ENCODE measurements at regions not wholly inside any gene's neighbourhood (a gene's known extent, or its start where the extent isn't known, plus 50 kb on each side); places are given as distances from the start of the nearest gene placed in this dataset.

DNA sequence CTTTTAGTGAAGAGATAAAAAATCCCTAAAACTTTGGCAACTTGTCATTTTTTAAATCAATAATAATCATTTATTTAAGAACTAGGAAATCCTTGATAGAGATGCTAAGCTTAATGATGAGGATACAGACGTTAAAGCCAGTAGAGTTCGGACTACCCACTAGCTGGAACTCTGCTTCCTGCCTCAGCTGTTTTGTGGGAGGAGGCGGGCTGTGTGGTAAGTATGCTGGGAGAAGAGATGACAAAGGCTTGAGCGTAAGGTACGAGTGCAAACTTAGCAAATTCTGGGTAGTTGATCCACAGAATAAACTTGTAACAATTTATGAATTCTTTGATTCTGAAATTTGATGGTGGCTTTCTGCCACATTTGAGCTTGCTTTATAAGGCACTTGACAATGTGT, 111.2 kb upstream of the NANOGP8 start:
- DNase-seq (ENCODE audit: low read depth) = no peak
- TF ChIP-seq, protein P1, sequence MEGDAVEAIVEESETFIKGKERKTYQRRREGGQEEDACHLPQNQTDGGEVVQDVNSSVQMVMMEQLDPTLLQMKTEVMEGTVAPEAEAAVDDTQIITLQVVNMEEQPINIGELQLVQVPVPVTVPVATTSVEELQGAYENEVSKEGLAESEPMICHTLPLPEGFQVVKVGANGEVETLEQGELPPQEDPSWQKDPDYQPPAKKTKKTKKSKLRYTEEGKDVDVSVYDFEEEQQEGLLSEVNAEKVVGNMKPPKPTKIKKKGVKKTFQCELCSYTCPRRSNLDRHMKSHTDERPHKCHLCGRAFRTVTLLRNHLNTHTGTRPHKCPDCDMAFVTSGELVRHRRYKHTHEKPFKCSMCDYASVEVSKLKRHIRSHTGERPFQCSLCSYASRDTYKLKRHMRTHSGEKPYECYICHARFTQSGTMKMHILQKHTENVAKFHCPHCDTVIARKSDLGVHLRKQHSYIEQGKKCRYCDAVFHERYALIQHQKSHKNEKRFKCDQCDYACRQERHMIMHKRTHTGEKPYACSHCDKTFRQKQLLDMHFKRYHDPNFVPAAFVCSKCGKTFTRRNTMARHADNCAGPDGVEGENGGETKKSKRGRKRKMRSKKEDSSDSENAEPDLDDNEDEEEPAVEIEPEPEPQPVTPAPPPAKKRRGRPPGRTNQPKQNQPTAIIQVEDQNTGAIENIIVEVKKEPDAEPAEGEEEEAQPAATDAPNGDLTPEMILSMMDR (conservative IDR thresholded peaks at IDR 0.05; ENCODE audit: low read length) = no peak
- no peak overlapping the region for H3K4me3 ChIP-seq (ENCODE audit: low read length)

DNA sequence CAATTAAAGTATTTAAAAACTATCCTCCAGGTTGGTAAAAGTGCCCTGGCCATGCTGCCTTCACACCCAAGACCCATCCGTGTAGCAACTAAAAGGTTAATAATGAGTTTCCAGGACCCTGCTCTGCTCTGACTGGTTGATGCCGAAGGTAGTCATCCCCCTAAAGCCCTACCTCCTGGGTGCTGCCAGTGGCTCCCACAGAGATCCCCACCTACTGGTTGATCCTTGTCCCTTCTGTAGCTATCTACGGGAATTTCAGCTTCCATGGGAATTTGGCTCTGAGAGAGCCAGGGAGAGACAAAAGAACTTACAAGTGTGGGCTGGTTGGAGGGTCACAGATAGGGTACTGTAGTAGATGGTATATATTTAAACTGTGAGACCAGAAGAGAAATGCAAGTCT, 110.6 kb upstream of the NANOGP8 start:
- TF ChIP-seq, protein P1 (conservative IDR thresholded peaks at IDR 0.05; ENCODE audit: low read length) = no peak
- H3K4me3 ChIP-seq (ENCODE audit: low read length) = no peak overlapping the region
- no peak for DNase-seq (ENCODE audit: low read depth)

DNA sequence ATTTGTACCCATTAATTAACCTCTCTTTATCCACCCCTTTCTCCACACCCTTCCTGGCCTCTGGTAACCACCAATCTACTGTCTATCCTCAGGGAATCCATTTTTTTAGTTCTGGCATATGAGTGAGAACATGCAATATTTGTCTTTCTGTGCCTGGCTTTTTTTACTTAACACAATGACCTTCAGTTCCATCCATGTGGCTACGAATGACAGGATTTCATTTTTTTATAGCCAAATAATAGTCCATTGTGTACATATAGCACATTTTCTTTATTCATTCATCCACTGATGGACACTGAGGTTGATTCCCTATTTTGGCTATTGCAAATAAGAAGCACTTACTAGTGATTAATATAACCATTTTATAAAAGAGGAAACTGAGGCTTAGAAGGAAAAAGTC, 109.9 kb upstream of the NANOGP8 start:
- H3K4me3 ChIP-seq (ENCODE audit: low read length) = no peak overlapping the region
- TF ChIP-seq, protein P1 (conservative IDR thresholded peaks at IDR 0.05; ENCODE audit: low read length) = no peak
- no peak for DNase-seq (ENCODE audit: low read depth)

DNA sequence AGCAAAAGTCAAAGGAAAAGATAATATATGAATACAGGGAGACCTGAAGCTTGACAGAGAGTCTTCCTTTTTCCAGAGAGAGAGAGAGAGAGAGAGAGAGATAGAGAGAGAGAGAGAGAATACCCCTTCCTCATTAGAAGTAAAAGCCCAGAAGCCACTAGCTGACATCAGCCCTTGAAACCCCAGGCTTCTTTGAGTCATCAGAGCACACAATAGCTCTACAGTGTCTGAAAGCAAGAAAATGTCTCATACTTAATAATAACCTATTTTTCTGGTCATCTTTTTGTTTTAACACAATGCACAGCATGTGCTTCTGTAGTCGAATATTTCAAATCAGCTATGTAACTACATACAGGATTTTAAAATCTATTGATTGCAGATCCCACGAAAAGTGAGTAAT, 109.2 kb upstream of the NANOGP8 start:
- no peak overlapping the region for H3K4me3 ChIP-seq (ENCODE audit: low read length)
- TF ChIP-seq, protein P1 (conservative IDR thresholded peaks at IDR 0.05; ENCODE audit: low read length) = no peak
- DNase-seq (ENCODE audit: low read depth) = no peak

DNA sequence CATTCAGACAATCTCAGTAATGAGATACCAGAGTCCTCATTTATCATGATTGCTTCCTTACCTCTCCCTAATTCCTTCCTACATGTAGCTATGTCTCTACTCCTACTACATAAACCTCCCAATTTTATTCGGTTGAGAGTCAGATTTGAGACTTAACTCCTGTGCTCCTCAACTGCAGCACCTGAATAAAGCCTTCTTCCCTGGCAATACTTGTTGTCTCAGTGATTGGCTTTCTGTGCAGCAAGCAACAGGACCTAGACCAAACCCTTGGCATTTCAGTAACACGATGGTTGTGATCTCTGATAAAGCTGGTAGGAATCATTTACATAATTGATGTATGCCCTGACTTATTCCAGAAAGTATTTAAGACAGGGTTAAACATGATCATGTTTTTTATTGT, 106.7 kb upstream of the NANOGP8 start:
- TF ChIP-seq, protein P1 (conservative IDR thresholded peaks at IDR 0.05; ENCODE audit: low read length) = no peak
- no peak for DNase-seq (ENCODE audit: low read depth)
- H3K4me3 ChIP-seq (ENCODE audit: low read length) = no peak overlapping the region

DNA sequence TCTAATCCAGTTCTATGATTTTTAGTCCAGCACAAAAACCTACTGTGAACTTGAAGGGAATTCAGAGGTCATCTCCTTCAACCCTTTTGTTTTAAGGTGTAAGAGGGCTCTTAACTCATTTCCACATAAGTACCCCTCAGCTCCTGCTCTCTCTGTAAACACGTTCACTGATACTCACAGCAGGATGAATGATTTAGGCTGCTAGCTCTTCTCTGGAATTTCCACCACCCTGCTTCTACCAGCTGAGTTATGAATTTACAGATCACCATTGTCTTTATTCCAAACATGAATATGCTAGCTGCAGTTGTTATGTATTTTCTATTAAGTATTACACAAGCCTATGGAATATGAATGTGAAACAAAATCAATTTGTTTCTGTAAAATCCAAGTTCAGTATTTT, 101.3 kb upstream of the NANOGP8 start:
- no peak for DNase-seq (ENCODE audit: low read depth)
- no peak overlapping the region for H3K4me3 ChIP-seq (ENCODE audit: low read length)
- TF ChIP-seq, protein P1 (conservative IDR thresholded peaks at IDR 0.05; ENCODE audit: low read length) = no peak

DNA sequence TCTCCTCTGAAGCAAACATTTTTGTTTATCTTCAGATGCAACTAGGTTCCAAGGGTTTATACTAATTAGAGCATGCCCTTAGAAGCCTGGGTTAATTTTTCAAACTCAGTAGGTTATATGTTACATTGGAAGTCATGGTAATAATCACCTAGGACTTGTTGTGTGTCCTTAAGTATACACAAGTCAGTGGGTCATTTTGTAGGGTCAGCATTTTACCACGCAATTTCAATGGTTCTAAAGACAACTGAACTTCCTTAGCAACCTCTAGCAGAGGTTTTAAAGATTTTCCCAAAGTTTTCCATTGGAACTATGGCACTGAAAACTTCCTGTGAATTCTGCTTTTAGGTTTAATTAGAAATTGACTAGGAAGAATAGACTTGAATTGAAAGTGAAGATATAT, 99.6 kb upstream of the NANOGP8 start:
- TF ChIP-seq, protein P1 (conservative IDR thresholded peaks at IDR 0.05; ENCODE audit: low read length) = no peak
- no peak for DNase-seq (ENCODE audit: low read depth)

More for the DNA sequence above, 99.6 kb upstream of the NANOGP8 start:
- H3K4me3 ChIP-seq (ENCODE audit: low read length) = no peak overlapping the region
